PC-9 (cell line): ENCODE measurements at regions not wholly inside any gene's neighbourhood (a gene's known extent, or its start where the extent isn't known, plus 50 kb on each side); places are given as distances from the start of the nearest gene placed in this dataset.

ENCODE experiments used
- BruUV-seq: library from RNA; stranded (reverse); fragments of 400-500 nt; replicated peaks from 2 replicates; lab custom pipeline; 2021; lab: Mats Ljungman, UMichigan
- CTCF ChIA-PET: fragments of 300-600 bp; sonication (Branson Sonifier 250); formaldehyde crosslinking; loops from one replicate; lab custom pipeline; 2022; ENCODE audit warnings: antibody characterized with exemption; lab: Charles Lee
- POLR2A ChIA-PET: fragments of 300-600 bp; sonication (Branson Sonifier 250); formaldehyde crosslinking; loops from one replicate; lab custom pipeline; 2022; ENCODE audit warnings: antibody characterized with exemption; ENCODE audit not compliant: unreplicated experiment; lab: Charles Lee
- DNase-seq, 2 experiments: peaks; one replicate each; pipeline versions ENCODE4 v3.0.0 to v3.0.0-alpha.2; 2015 to 2022; ENCODE audit warnings: mixed read lengths in 1 of 2
- H2AFZ ChIP-seq: fragments of 200-600 bp; sonication (generic); 2 replicates; pipeline ENCODE4 v1.8.1; 2017; ENCODE audit warnings: antibody characterized with exemption
- H3F3A ChIP-seq: fragments of 200-600 bp; sonication (generic); 2 replicates; pipeline ENCODE4 v1.8.1; 2017; ENCODE audit warnings: antibody characterized with exemption, mild to moderate bottlenecking, low read depth; ENCODE audit not compliant: insufficient read depth
- H3K27ac ChIP-seq: fragments of 200-600 bp; sonication (generic); 2 replicates; pipeline ENCODE4 v1.6.1; 2016; ENCODE audit warnings: mixed run types
- H3K27me3 ChIP-seq: fragments of 200-600 bp; sonication (generic); 2 replicates; pipeline ENCODE4 v1.6.1; 2016; ENCODE audit warnings: low read depth, mixed run types; ENCODE audit not compliant: insufficient read depth
- H3K36me3 ChIP-seq: fragments of 200-600 bp; sonication (generic); 2 replicates; pipeline ENCODE4 v1.6.1; 2016; ENCODE audit warnings: low read depth, mixed run types
- H3K4me1 ChIP-seq: fragments of 200-600 bp; sonication (generic); replicated peaks from 2 replicates; pipeline ENCODE4 v1.6.1; 2016; ENCODE audit warnings: mixed run types; ENCODE audit not compliant: insufficient read depth
- H3K4me2 ChIP-seq: fragments of 200-600 bp; sonication (generic); 2 replicates; pipeline ENCODE4 v1.6.1; 2017; ENCODE audit warnings: mixed run types
- H3K4me3 ChIP-seq: fragments of 200-600 bp; sonication (generic); 2 replicates; pipeline ENCODE4 v1.6.1; 2016; ENCODE audit warnings: mixed run types
- H3K79me2 ChIP-seq: fragments of 200-600 bp; sonication (generic); 2 replicates; pipeline ENCODE4 v1.6.1; 2017; ENCODE audit warnings: low read depth, mixed run types
- H3K9me2 ChIP-seq: fragments of 200-600 bp; sonication (generic); 2 replicates; pipeline ENCODE4 v1.8.1; 2017; ENCODE audit warnings: mild to moderate bottlenecking; ENCODE audit not compliant: insufficient read depth
- H3K9me3 ChIP-seq: fragments of 200-600 bp; sonication (generic); 2 replicates; pipeline ENCODE4 v1.8.1; 2016; ENCODE audit warnings: low read depth; ENCODE audit not compliant: insufficient read depth
- H4K20me1 ChIP-seq: fragments of 200-600 bp; sonication (generic); 2 replicates; pipeline ENCODE4 v1.8.1; 2017; ENCODE audit not compliant: insufficient read depth
- EZH2 ChIP-seq: fragments of 200-600 bp; sonication (generic); IDR thresholded peaks from 2 replicates; pipeline ENCODE4 v1.8.0; 2017; ENCODE audit warnings: antibody characterized with exemption, low read depth
- intact Hi-C: fragments of 100-400 bp; cut with micrococcal nuclease; formaldehyde crosslinking; loops from one replicate; pipeline ENCODE4 v1.10.0; 2022; ENCODE audit not compliant: unreplicated experiment
- TF ChIP-seq, protein P1 (sequence below): fragments of 200-600 bp; sonication (generic); conservative IDR thresholded peaks from 2 replicates; pipeline ENCODE4 v1.6.1; 2017; ENCODE audit warnings: mixed run types, antibody characterized with exemption, mild to moderate bottlenecking, moderate library complexity

- H3K4me1 ChIP-seq = no peaks in the 10 kb centered on the region
- peaks cover 3% of the 10 kb centered on the region; the same call in 1 of the 2 replicates for H3K9me3 ChIP-seq
- no peak overlapping the region for H3K27ac ChIP-seq
- no peaks in the 10 kb centered on the region for H3F3A ChIP-seq
- H2AFZ ChIP-seq = no peak overlapping the region
- H3K9me2 ChIP-seq = no peaks in the 10 kb centered on the region
- no peaks in the 10 kb centered on the region for H3K79me2 ChIP-seq
- no peaks in the 10 kb centered on the region for H3K27me3 ChIP-seq
- TF ChIP-seq, protein P1, sequence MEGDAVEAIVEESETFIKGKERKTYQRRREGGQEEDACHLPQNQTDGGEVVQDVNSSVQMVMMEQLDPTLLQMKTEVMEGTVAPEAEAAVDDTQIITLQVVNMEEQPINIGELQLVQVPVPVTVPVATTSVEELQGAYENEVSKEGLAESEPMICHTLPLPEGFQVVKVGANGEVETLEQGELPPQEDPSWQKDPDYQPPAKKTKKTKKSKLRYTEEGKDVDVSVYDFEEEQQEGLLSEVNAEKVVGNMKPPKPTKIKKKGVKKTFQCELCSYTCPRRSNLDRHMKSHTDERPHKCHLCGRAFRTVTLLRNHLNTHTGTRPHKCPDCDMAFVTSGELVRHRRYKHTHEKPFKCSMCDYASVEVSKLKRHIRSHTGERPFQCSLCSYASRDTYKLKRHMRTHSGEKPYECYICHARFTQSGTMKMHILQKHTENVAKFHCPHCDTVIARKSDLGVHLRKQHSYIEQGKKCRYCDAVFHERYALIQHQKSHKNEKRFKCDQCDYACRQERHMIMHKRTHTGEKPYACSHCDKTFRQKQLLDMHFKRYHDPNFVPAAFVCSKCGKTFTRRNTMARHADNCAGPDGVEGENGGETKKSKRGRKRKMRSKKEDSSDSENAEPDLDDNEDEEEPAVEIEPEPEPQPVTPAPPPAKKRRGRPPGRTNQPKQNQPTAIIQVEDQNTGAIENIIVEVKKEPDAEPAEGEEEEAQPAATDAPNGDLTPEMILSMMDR = no peak
- no peak for TF ChIP-seq EZH2
- no peak for DNase-seq
- H3K4me2 ChIP-seq = no peak overlapping the region
- ChIA-PET POLR2A (no interaction called here), CTCF (no interaction called here)
- H4K20me1 ChIP-seq = no peaks in the 10 kb centered on the region
- intact Hi-C loops = no loop called here
- H3K4me3 ChIP-seq = no peak overlapping the region
- no TSS peak for BruUV-seq
- no peaks in the 10 kb centered on the region for H3K36me3 ChIP-seq
Observed at GRCh38 chr3:29138171-29138570, 142.7 kb upstream of the RBMS3 start.

DNA sequence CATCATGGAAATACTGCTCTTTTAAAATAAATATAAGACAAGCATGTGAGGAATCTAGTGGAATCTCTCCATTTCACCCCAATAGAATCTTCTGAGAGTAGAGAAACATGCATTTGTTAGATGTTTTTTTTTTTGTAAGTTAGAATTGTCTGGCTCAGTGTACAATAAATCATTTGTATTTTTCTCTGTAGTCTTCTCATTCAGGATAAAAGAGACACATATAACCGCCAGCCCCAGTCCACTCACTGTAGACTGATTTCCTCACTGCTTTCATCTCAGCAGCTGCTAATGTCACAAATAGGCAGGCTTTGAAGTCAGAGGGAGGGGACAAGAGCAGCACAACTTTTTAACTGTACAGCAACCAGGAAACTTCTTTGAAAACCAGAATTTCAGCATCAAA, 140.2 kb upstream of the RBMS3 start:
- H3K27ac ChIP-seq = no peak overlapping the region
- H3K9me2 ChIP-seq = no peaks in the 10 kb centered on the region
- no peak overlapping the region for H2AFZ ChIP-seq
- TF ChIP-seq EZH2 = no peak
- TF ChIP-seq, protein P1 = no peak
- H3K27me3 ChIP-seq = no peaks in the 10 kb centered on the region
- no peak for DNase-seq
- intact Hi-C loops = no loop called here
- H3K79me2 ChIP-seq = no peaks in the 10 kb centered on the region
- no peak overlapping the region for H3K4me2 ChIP-seq
- H3K9me3 ChIP-seq = no peaks in the 10 kb centered on the region
- H3K4me3 ChIP-seq = no peak overlapping the region
- no TSS peak for BruUV-seq
- CTCF ChIA-PET = interaction anchor here (0.7 kb wide), 1 partner anchor 52 kb away, joined by 3 read pairs; no protein-coding TSS in a partner anchor
- H3K36me3 ChIP-seq = no peaks in the 10 kb centered on the region
- H4K20me1 ChIP-seq = no peaks in the 10 kb centered on the region
- no peaks in the 10 kb centered on the region for H3K4me1 ChIP-seq
- no peaks in the 10 kb centered on the region for H3F3A ChIP-seq
- POLR2A ChIA-PET = no interaction called here

GRCh38 chr3:29141197-29141917, 139.5 kb upstream of the RBMS3 start:
- Histone ChIP-seq H3K4me3 (no peak overlapping the region), H3K27me3 (no peaks in the 10 kb centered on the region), H3K4me2 (no peak overlapping the region), H4K20me1 (no peaks in the 10 kb centered on the region), H2AFZ (no peak overlapping the region), H3K79me2 (no peaks in the 10 kb centered on the region), H3K4me1 (no peaks in the 10 kb centered on the region), H3F3A (no peaks in the 10 kb centered on the region), H3K36me3 (no peaks in the 10 kb centered on the region), H3K9me3 (no peaks in the 10 kb centered on the region), H3K9me2 (no peaks in the 10 kb centered on the region), H3K27ac (no peak overlapping the region)
- BruUV-seq = no TSS peak
- CTCF ChIA-PET = no interaction called here
- intact Hi-C loops = no loop called here
- no peak for TF ChIP-seq EZH2
- TF ChIP-seq, protein P1 = no peak
- POLR2A ChIA-PET = interaction anchor here (0.6 kb wide), 1 partner anchor 610 kb away, joined by 3 read pairs; no protein-coding TSS in a partner anchor
- DNase-seq = no peak
